SK-N-SH (cell line): ENCODE measurements at regions not wholly inside any gene's neighbourhood (a gene's known extent, or its start where the extent isn't known, plus 50 kb on each side); places are given as distances from the start of the nearest gene placed in this dataset.

Source experiments
- CTCF ChIA-PET: fragments of 300-600, 350-600 bp; formaldehyde crosslinking; extraction: SDS; loops from one replicate; lab custom pipeline; 2021; lab: Yijun Ruan, JAX
- POLR2A ChIA-PET: fragments of 350-600 bp; sonication (Branson Sonifier 250); formaldehyde crosslinking; extraction: SDS; loops from one replicate; lab custom pipeline; 2020; ENCODE audit warnings: antibody characterized with exemption, inconsistent platforms; lab: Yijun Ruan, JAX
- DNase-seq: peaks from one replicate; pipeline ENCODE4 v3.0.0; 2012
- H2AFZ ChIP-seq: fragments of 200-600 bp; sonication (generic); 2 replicates; pipeline ENCODE4 v1.8.1; 2016; ENCODE audit warnings: antibody characterized with exemption, mild to moderate bottlenecking, low read depth
- H3F3A ChIP-seq: fragments of 200-600 bp; sonication (generic); replicated peaks from 2 replicates; pipeline ENCODE3; 2016; ENCODE audit warnings: antibody characterized with exemption, mild to moderate bottlenecking; ENCODE audit not compliant: insufficient read depth
- H3K27ac ChIP-seq, 2 experiments: fragments of 200-500 bp in 1 of 2; fragments of 200-600 bp in 1 of 2; sonication (Bioruptor generic) in 1 of 2; sonication (generic), shearing (Covaris generic) in 1 of 2; 2 replicates each; pipeline versions ENCODE4 v1.5.1 to v1.6.1; 2014 to 2016; ENCODE audit warnings: low read depth in 2 of 2, inconsistent platforms in 1 of 2, low read length in 1 of 2, mild to moderate bottlenecking in 1 of 2, mixed read lengths in 1 of 2
- H3K27me3 ChIP-seq: fragments of 200-600 bp; sonication (generic), shearing (Covaris generic); 2 replicates; pipeline ENCODE4 v1.6.1; 2016; ENCODE audit warnings: mixed run types; ENCODE audit not compliant: insufficient read depth
- H3K36me3 ChIP-seq, 2 experiments: fragments of 200-500 bp in 1 of 2; fragments of 200-600 bp in 1 of 2; sonication (Bioruptor generic) in 1 of 2; sonication (generic) in 1 of 2; replicated peaks in 1 of 2; 2 replicates each; pipeline versions ENCODE3 to v1.5.1; 2014 to 2016; ENCODE audit warnings: low read length in 1 of 2, mild to moderate bottlenecking in 1 of 2; ENCODE audit not compliant: insufficient read depth in 2 of 2, control insufficient read depth in 1 of 2
- H3K4me1 ChIP-seq, 2 experiments: fragments of 200-500 bp in 1 of 2; fragments of 200-600 bp in 1 of 2; sonication (Bioruptor generic) in 1 of 2; sonication (generic), shearing (Covaris generic) in 1 of 2; 2 replicates each; pipeline versions ENCODE4 v1.5.1 to v1.6.1; 2014 to 2016; ENCODE audit warnings: low read depth in 1 of 2, low read length in 1 of 2, mixed run types in 1 of 2; ENCODE audit not compliant: insufficient read depth in 2 of 2, control insufficient read depth in 1 of 2
- H3K4me2 ChIP-seq: fragments of 200-600 bp; sonication (generic), shearing (Covaris generic); 2 replicates; pipeline ENCODE4 v1.6.1; 2017; ENCODE audit warnings: mixed run types
- H3K4me3 ChIP-seq, 2 experiments: fragments of 200-500 bp in 1 of 2; fragments of 200-600 bp in 1 of 2; sonication (Bioruptor generic) in 1 of 2; sonication (generic), shearing (Covaris generic) in 1 of 2; 2 replicates each; pipeline versions ENCODE4 v1.5.1 to v1.8.1; 2014 to 2016; ENCODE audit warnings: low read depth in 2 of 2, inconsistent platforms in 1 of 2, low read length in 1 of 2, mild to moderate bottlenecking in 1 of 2, mixed read lengths in 1 of 2, moderate library complexity in 1 of 2
- H3K79me2 ChIP-seq: fragments of 200-600 bp; sonication (generic); 2 replicates; pipeline ENCODE4 v1.8.1; 2017; ENCODE audit warnings: mild to moderate bottlenecking; ENCODE audit not compliant: insufficient read depth
- H3K9ac ChIP-seq: fragments of 200-600 bp; sonication (generic); 2 replicates; pipeline ENCODE4 v1.6.1; 2017; ENCODE audit warnings: mixed run types
- H3K9me2 ChIP-seq: fragments of 200-600 bp; sonication (generic); 2 replicates; pipeline ENCODE4 v1.6.1; 2017; ENCODE audit warnings: mixed run types
- H3K9me3 ChIP-seq: fragments of 200-600 bp; sonication (generic); 2 replicates; pipeline ENCODE4 v1.6.1; 2017; ENCODE audit warnings: mixed run types, mild to moderate bottlenecking, moderate library complexity
- H4K20me1 ChIP-seq: fragments of 200-600 bp; sonication (generic); 2 replicates; pipeline ENCODE4 v1.6.1; 2017; ENCODE audit warnings: mild to moderate bottlenecking, mixed run types; ENCODE audit not compliant: insufficient read depth
- CHD2 ChIP-seq: fragments of 150-350 bp; IDR thresholded peaks from 2 replicates; pipeline ENCODE4 v1.6.1; 2018; ENCODE audit warnings: low read length; ENCODE audit not compliant: partially characterized antibody
- ELF1 ChIP-seq: IDR thresholded peaks from 2 replicates; pipeline ENCODE4 v1.4.0; 2012
- EP300 ChIP-seq, 2 experiments: IDR thresholded peaks; 2 replicates each; pipeline versions ENCODE4 v1.4.0 to v1.6.1; 2012; ENCODE audit warnings: borderline replicate concordance in 1 of 2, low read depth in 1 of 2, low read length in 1 of 2
- FOXJ3 ChIP-seq: sonication (generic); formaldehyde crosslinking; IDR thresholded peaks from 2 replicates; pipeline ENCODE4 v1.5.1; 2020; ENCODE audit warnings: mild to moderate bottlenecking, missing genetic modification reagents
- FOXM1 ChIP-seq: IDR thresholded peaks from 2 replicates; pipeline ENCODE4 v1.4.0; 2012; ENCODE audit warnings: low read depth, mild to moderate bottlenecking
- GABPA ChIP-seq: IDR thresholded peaks from 2 replicates; pipeline ENCODE4 v1.4.0; 2012; ENCODE audit warnings: low read depth, mild to moderate bottlenecking
- GATA2 ChIP-seq: sonication (generic); formaldehyde crosslinking; IDR thresholded peaks from 2 replicates; pipeline ENCODE4 v1.5.0; 2020; ENCODE audit warnings: mild to moderate bottlenecking, missing genetic modification reagents
- NRF1 ChIP-seq: IDR thresholded peaks from 2 replicates; pipeline ENCODE4 v1.6.1; 2012; ENCODE audit warnings: low read depth, mild to moderate bottlenecking, low read length
- RXRA ChIP-seq: IDR thresholded peaks from 2 replicates; pipeline ENCODE4 v1.4.0; 2012; ENCODE audit warnings: low read depth, mild to moderate bottlenecking, borderline replicate concordance
- SMC3 ChIP-seq: IDR thresholded peaks from 2 replicates; pipeline ENCODE4 v1.6.1; 2012; ENCODE audit warnings: low read depth, low read length, improper control_type of control experiment
- TAF1 ChIP-seq: IDR thresholded peaks from 2 replicates; pipeline ENCODE4 v1.6.1; 2012; ENCODE audit warnings: low read depth, mild to moderate bottlenecking, low read length, moderate library complexity, borderline replicate concordance
- TCF12 ChIP-seq: IDR thresholded peaks from 2 replicates; pipeline ENCODE4 v1.4.0; 2012
- YY1 ChIP-seq: IDR thresholded peaks from 2 replicates; pipeline ENCODE4 v1.4.0; 2012; ENCODE audit warnings: low read depth, mild to moderate bottlenecking
- WGBS: methylation state at CpG from one replicate; pipeline ENCODE4 v1.1.6; 2017; ENCODE audit warnings: low lambda C conversion rate; 5-methylcytosine and 5-hydroxymethylcytosine counted together
- TF ChIP-seq, protein P1 (sequence below): fragments of 200-600 bp; sonication (generic); IDR thresholded peaks from 2 replicates; pipeline ENCODE4 v1.6.1; 2017; ENCODE audit warnings: antibody characterized with exemption, mild to moderate bottlenecking, moderate library complexity
- TF ChIP-seq, protein P2 (sequence below): IDR thresholded peaks from 2 replicates; pipeline ENCODE4 v1.4.0; 2012; ENCODE audit warnings: low read depth
- TF ChIP-seq, protein P3 (sequence below): IDR thresholded peaks from 2 replicates; pipeline ENCODE4 v1.4.0; 2012; ENCODE audit warnings: low read depth, borderline replicate concordance

DNA sequence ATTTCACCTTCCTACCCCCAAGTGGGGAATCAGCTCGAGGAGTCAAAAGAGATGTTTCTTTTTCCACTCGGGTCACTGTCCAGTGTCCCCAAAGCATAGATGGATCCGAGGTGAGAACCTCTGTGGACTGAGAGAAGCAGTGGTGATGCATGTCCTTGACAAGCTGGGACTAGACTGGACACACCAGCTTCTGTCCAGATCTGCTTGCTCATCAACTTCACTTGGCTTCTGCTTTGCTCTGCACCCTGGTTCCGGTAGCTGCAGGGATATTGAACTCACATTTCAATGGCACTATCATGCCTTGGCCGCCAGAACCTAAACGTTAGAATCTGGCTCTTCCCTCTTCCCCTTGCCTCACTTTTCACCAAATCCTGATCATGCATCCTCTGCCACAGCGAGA, 50.3 kb upstream of the CXCL12 start:
- H4K20me1 ChIP-seq, result no peaks in the 10 kb centered on the region
- H3K27ac ChIP-seq, result no peak overlapping the region
- H3K9me3 ChIP-seq, result no peaks in the 10 kb centered on the region
- no peak overlapping the region for H2AFZ ChIP-seq
- H3K36me3 ChIP-seq, result no peaks in the 10 kb centered on the region
- no peaks in the 10 kb centered on the region for H3K4me1 ChIP-seq
- DNase-seq, result no peak
- H3K9ac ChIP-seq, result no peak overlapping the region
- no peak overlapping the region for H3K4me3 ChIP-seq
- H3K4me2 ChIP-seq, result no peak overlapping the region
- no peaks in the 10 kb centered on the region for H3K9me2 ChIP-seq
- no peaks in the 10 kb centered on the region for H3K27me3 ChIP-seq
- H3K79me2 ChIP-seq, result no peaks in the 10 kb centered on the region
- ChIA-PET POLR2A (no interaction called here), CTCF (no interaction called here)
- 2% methylated on average over 7 of the region's 7 CpGs for WGBS
- H3F3A ChIP-seq, result no peaks in the 10 kb centered on the region
- TF ChIP-seq TAF1, result no peak
- no peak for TF ChIP-seq YY1
- TF ChIP-seq SMC3, result no peak
- TF ChIP-seq FOXM1, result no peak
- TF ChIP-seq EP300 (IDR thresholded peaks at IDR 0.05; ENCODE audit: borderline replicate concordance in 1 of 2, low read depth in 1 of 2, low read length in 1 of 2), result no peak
- TF ChIP-seq GABPA, result no peak
- TF ChIP-seq TCF12, result no peak
- TF ChIP-seq FOXJ3 (CRISPR knock-in tag), result no peak
- TF ChIP-seq, protein P1, sequence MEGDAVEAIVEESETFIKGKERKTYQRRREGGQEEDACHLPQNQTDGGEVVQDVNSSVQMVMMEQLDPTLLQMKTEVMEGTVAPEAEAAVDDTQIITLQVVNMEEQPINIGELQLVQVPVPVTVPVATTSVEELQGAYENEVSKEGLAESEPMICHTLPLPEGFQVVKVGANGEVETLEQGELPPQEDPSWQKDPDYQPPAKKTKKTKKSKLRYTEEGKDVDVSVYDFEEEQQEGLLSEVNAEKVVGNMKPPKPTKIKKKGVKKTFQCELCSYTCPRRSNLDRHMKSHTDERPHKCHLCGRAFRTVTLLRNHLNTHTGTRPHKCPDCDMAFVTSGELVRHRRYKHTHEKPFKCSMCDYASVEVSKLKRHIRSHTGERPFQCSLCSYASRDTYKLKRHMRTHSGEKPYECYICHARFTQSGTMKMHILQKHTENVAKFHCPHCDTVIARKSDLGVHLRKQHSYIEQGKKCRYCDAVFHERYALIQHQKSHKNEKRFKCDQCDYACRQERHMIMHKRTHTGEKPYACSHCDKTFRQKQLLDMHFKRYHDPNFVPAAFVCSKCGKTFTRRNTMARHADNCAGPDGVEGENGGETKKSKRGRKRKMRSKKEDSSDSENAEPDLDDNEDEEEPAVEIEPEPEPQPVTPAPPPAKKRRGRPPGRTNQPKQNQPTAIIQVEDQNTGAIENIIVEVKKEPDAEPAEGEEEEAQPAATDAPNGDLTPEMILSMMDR, result no peak
- no peak for TF ChIP-seq ELF1
- TF ChIP-seq GATA2 (CRISPR knock-in tag), result no peak
- TF ChIP-seq RXRA, result no peak
- TF ChIP-seq CHD2, result no peak
- TF ChIP-seq, protein P2, sequence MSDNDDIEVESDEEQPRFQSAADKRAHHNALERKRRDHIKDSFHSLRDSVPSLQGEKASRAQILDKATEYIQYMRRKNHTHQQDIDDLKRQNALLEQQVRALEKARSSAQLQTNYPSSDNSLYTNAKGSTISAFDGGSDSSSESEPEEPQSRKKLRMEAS, result no peak
- no peak for TF ChIP-seq NRF1

DNA sequence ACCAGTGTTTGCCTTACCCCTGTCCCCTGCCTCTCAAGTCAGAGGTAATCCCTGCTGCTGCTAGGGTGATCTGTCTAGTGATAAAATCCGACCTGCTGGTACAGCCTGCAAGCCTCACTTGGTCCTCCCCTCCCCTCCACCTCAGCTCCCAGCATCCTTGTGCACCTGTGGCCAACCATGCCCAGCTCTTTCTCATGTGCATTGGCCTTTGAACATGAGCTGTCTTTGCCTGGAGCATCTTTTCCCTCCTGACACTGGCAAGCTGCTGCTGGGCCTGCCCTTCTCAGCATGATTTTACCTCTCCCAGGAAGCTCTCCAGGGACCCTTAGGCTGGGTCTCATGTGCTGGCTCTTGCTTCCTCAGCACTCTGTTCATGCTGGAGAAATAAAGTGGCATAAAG, 51.3 kb upstream of the CXCL12 start:
- no peaks in the 10 kb centered on the region for H4K20me1 ChIP-seq
- TF ChIP-seq, protein P3, sequence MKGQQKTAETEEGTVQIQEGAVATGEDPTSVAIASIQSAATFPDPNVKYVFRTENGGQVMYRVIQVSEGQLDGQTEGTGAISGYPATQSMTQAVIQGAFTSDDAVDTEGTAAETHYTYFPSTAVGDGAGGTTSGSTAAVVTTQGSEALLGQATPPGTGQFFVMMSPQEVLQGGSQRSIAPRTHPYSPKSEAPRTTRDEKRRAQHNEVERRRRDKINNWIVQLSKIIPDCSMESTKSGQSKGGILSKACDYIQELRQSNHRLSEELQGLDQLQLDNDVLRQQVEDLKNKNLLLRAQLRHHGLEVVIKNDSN, result no peak
- TF ChIP-seq, all 33 proteins: peak for 0
- no peaks in the 10 kb centered on the region for H3K36me3 ChIP-seq
- no peaks in the 10 kb centered on the region for H3K79me2 ChIP-seq
- no peaks in the 10 kb centered on the region for H3K9me3 ChIP-seq
- no peak overlapping the region for H3K4me2 ChIP-seq
- H3K27ac ChIP-seq, result no peak overlapping the region
- no peaks in the 10 kb centered on the region for H3K4me1 ChIP-seq
- ChIA-PET POLR2A (no interaction called here), CTCF (no interaction called here)
- H3K27me3 ChIP-seq, result no peaks in the 10 kb centered on the region
- no peak overlapping the region for H2AFZ ChIP-seq
- no peaks in the 10 kb centered on the region for H3K9me2 ChIP-seq
- no peak for DNase-seq
- 0% methylated on average over 1 of the region's 1 CpG for WGBS
- H3K4me3 ChIP-seq, result no peak overlapping the region
- no peaks in the 10 kb centered on the region for H3F3A ChIP-seq
- H3K9ac ChIP-seq, result no peak overlapping the region
